Hepatocyte (in vitro differentiated cells): ENCODE measurements at regions not wholly inside any gene's neighbourhood (a gene's known extent, or its start where the extent isn't known, plus 50 kb on each side); places are given as distances from the start of the nearest gene placed in this dataset.

Experiments used
- CTCF ChIP-seq: fragments of 200-600 bp; sonication (generic); IDR thresholded peaks from 2 replicates; pipeline ENCODE4 v1.5.1; 2016; ENCODE audit warnings: antibody characterized with exemption, mild to moderate bottlenecking; ENCODE audit not compliant: poor library complexity
- EZH2phosphoT487 ChIP-seq: fragments of 200-600 bp; sonication (generic); IDR thresholded peaks from one replicate; pipeline ENCODE4 v1.6.1; 2018; ENCODE audit warnings: antibody characterized with exemption, mild to moderate bottlenecking, low read depth, moderate library complexity; ENCODE audit not compliant: unreplicated experiment, severe bottlenecking

- TF ChIP-seq EZH2phosphoT487 (no peak), CTCF (no peak)
Measured at GRCh38 chr5:21067724-21068123, 1079.7 kb upstream of the CDH18 start.
